Neural progenitor cell (in vitro differentiated cells): ENCODE measurements at regions not wholly inside any gene's neighbourhood (a gene's known extent, or its start where the extent isn't known, plus 50 kb on each side); places are given as distances from the start of the nearest gene placed in this dataset.
"Not testable (repeated sequence)": the region's sequence is repeated elsewhere in the genome, so short reads cannot be mapped to it uniquely, and the experiment has no call there.

Experiments used
- EZH2 ChIP-seq: fragments of 200-600 bp; sonication (generic); IDR thresholded peaks from 2 replicates; pipeline ENCODE4 v1.6.1; 2017; ENCODE audit warnings: antibody characterized with exemption, mild to moderate bottlenecking, moderate library complexity
- EZH2phosphoT487 ChIP-seq: fragments of 200-600 bp; sonication (generic); IDR thresholded peaks from 2 replicates; pipeline ENCODE4 v1.6.1; 2017; ENCODE audit warnings: antibody characterized with exemption
- TF ChIP-seq, protein P1 (sequence below): fragments of 200-600 bp; sonication (generic); IDR thresholded peaks from 2 replicates; pipeline ENCODE4 v1.5.1; 2017; ENCODE audit warnings: antibody characterized with exemption, mild to moderate bottlenecking

DNA sequence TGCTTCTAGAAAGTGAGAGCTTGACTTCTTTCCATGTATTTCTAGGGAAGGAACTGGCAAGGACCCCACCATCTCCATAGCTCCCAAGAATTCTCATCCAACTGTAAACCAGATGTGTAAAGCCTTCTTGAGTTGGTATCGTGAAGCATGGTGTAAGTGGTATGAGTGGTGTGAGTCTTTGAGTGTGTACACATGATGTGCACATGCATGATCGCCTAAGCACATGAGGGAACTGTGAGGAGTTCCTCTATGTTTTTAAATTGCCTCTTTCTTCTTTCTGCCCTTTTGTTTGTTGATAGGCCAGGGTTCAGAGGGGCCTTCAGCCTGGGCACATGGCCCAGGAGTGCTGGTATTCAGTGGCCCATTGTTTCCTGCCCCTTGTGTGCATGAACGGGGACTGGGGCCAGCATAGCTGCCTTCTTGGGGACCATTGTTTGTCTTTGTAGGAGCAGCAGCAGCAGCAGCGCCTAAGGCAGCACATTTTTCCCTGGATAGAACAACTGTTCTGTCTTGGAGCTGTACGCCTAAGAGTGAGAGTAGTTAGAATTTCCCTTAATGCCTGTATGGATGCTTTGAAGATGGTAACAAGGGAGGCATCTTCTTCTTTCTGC is 95.9 kb downstream of the SRGAP2 start:
- TF ChIP-seq, protein P1, sequence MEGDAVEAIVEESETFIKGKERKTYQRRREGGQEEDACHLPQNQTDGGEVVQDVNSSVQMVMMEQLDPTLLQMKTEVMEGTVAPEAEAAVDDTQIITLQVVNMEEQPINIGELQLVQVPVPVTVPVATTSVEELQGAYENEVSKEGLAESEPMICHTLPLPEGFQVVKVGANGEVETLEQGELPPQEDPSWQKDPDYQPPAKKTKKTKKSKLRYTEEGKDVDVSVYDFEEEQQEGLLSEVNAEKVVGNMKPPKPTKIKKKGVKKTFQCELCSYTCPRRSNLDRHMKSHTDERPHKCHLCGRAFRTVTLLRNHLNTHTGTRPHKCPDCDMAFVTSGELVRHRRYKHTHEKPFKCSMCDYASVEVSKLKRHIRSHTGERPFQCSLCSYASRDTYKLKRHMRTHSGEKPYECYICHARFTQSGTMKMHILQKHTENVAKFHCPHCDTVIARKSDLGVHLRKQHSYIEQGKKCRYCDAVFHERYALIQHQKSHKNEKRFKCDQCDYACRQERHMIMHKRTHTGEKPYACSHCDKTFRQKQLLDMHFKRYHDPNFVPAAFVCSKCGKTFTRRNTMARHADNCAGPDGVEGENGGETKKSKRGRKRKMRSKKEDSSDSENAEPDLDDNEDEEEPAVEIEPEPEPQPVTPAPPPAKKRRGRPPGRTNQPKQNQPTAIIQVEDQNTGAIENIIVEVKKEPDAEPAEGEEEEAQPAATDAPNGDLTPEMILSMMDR: not testable (repeated sequence)
- TF ChIP-seq EZH2phosphoT487, EZH2: not testable (repeated sequence)
